ENCODE measurements at regions not wholly inside any gene's neighbourhood (a gene's known extent, or its start where the extent isn't known, plus 50 kb on each side); places are given as distances from the start of the nearest gene placed in this dataset.

DNA sequence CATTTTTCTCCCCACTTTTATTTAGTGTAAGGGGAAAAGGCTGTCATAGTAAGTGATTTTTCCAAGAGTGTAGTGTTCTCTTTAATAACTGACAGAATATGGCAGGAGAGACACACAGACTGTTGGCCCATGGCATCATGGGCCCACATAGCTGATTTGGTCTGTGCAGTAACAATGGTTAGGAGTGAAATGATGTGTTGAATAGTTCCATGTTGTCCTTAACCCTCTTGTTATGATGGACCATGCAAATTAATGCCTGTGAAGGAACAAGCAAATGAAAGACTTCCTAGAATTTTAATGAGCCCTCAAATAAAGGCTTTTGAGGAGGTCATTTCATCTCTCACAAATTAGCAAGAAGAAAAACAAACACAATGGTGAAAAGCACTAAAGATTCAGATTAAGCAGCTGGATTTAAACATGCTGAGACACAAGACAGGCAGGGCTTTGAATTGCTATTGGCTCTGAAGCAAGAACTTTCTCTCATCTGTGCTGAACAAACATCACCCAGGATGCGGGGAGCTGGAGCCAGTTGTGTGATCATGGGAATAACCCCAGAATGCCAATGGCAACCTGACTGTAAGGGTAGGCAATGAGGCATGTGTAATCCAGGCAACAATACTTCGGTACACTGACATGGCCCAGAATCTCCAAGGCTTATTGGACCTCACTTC is 136.7 kb upstream of the VEPH1 start (continued):
- TF ChIP-seq, protein P1, sequence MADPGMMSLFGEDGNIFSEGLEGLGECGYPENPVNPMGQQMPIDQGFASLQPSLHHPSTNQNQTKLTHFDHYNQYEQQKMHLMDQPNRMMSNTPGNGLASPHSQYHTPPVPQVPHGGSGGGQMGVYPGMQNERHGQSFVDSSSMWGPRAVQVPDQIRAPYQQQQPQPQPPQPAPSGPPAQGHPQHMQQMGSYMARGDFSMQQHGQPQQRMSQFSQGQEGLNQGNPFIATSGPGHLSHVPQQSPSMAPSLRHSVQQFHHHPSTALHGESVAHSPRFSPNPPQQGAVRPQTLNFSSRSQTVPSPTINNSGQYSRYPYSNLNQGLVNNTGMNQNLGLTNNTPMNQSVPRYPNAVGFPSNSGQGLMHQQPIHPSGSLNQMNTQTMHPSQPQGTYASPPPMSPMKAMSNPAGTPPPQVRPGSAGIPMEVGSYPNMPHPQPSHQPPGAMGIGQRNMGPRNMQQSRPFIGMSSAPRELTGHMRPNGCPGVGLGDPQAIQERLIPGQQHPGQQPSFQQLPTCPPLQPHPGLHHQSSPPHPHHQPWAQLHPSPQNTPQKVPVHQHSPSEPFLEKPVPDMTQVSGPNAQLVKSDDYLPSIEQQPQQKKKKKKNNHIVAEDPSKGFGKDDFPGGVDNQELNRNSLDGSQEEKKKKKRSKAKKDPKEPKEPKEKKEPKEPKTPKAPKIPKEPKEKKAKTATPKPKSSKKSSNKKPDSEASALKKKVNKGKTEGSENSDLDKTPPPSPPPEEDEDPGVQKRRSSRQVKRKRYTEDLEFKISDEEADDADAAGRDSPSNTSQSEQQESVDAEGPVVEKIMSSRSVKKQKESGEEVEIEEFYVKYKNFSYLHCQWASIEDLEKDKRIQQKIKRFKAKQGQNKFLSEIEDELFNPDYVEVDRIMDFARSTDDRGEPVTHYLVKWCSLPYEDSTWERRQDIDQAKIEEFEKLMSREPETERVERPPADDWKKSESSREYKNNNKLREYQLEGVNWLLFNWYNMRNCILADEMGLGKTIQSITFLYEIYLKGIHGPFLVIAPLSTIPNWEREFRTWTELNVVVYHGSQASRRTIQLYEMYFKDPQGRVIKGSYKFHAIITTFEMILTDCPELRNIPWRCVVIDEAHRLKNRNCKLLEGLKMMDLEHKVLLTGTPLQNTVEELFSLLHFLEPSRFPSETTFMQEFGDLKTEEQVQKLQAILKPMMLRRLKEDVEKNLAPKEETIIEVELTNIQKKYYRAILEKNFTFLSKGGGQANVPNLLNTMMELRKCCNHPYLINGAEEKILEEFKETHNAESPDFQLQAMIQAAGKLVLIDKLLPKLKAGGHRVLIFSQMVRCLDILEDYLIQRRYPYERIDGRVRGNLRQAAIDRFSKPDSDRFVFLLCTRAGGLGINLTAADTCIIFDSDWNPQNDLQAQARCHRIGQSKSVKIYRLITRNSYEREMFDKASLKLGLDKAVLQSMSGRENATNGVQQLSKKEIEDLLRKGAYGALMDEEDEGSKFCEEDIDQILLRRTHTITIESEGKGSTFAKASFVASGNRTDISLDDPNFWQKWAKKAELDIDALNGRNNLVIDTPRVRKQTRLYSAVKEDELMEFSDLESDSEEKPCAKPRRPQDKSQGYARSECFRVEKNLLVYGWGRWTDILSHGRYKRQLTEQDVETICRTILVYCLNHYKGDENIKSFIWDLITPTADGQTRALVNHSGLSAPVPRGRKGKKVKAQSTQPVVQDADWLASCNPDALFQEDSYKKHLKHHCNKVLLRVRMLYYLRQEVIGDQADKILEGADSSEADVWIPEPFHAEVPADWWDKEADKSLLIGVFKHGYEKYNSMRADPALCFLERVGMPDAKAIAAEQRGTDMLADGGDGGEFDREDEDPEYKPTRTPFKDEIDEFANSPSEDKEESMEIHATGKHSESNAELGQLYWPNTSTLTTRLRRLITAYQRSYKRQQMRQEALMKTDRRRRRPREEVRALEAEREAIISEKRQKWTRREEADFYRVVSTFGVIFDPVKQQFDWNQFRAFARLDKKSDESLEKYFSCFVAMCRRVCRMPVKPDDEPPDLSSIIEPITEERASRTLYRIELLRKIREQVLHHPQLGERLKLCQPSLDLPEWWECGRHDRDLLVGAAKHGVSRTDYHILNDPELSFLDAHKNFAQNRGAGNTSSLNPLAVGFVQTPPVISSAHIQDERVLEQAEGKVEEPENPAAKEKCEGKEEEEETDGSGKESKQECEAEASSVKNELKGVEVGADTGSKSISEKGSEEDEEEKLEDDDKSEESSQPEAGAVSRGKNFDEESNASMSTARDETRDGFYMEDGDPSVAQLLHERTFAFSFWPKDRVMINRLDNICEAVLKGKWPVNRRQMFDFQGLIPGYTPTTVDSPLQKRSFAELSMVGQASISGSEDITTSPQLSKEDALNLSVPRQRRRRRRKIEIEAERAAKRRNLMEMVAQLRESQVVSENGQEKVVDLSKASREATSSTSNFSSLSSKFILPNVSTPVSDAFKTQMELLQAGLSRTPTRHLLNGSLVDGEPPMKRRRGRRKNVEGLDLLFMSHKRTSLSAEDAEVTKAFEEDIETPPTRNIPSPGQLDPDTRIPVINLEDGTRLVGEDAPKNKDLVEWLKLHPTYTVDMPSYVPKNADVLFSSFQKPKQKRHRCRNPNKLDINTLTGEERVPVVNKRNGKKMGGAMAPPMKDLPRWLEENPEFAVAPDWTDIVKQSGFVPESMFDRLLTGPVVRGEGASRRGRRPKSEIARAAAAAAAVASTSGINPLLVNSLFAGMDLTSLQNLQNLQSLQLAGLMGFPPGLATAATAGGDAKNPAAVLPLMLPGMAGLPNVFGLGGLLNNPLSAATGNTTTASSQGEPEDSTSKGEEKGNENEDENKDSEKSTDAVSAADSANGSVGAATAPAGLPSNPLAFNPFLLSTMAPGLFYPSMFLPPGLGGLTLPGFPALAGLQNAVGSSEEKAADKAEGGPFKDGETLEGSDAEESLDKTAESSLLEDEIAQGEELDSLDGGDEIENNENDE (IDR thresholded peaks at IDR 0.05; ENCODE audit: insufficient replicate concordance, low read length), result no peak
- no peak for TF ChIP-seq CBX5 (IDR thresholded peaks at IDR 0.05; ENCODE audit: low read depth, low read length)
- TF ChIP-seq HDAC6 (IDR thresholded peaks at IDR 0.05; ENCODE audit: low read depth, low read length), result no peak
- TF ChIP-seq CHD1 (IDR thresholded peaks at IDR 0.05; ENCODE audit: low read depth, low read length), result no peak
